Transverse colon (tissue), 4 donors: ENCODE measurements at regions not wholly inside any gene's neighbourhood (a gene's known extent, or its start where the extent isn't known, plus 50 kb on each side); places are given as distances from the start of the nearest gene placed in this dataset.

Experiments
- DNase-seq: peaks from one replicate; pipeline ENCODE4 v3.0.0-alpha.2; 2019
- H3K27ac ChIP-seq, 4 donors: fragments of 200-600 bp; sonication (generic); 2 replicates each; pipeline ENCODE4 v1.5.1; 2016 to 2018; ENCODE audit warnings: inconsistent platforms in 4 of 4
- H3K27me3 ChIP-seq: fragments of 200-600 bp; sonication (generic); 2 replicates; pipeline ENCODE4 v1.5.1; 2017; ENCODE audit warnings: inconsistent platforms
- H3K36me3 ChIP-seq, 4 donors: fragments of 200-600 bp; sonication (generic); 2 replicates each; pipeline ENCODE4 v1.5.1; 2017 to 2019; ENCODE audit warnings: inconsistent platforms in 4 of 4
- H3K4me1 ChIP-seq, 4 donors: fragments of 200-600 bp; sonication (generic); 2 replicates each; pipeline ENCODE4 v1.5.1; 2017 to 2020; ENCODE audit warnings: inconsistent platforms in 4 of 4
- H3K4me3 ChIP-seq, 4 donors: fragments of 200-600 bp; sonication (generic); 1 replicate in 1 of 4; 2 replicates in 3 of 4; pipeline versions ENCODE4 v1.5.1 to v1.6.1; 2017 to 2019; ENCODE audit warnings: inconsistent platforms in 4 of 4
- H3K9me3 ChIP-seq, 2 donors: fragments of 200-600 bp; sonication (generic); 2 replicates each; pipeline ENCODE4 v1.5.1; 2017 to 2019; ENCODE audit warnings: inconsistent platforms in 2 of 2
- EP300 ChIP-seq: sonication (generic); formaldehyde crosslinking; IDR thresholded peaks from one replicate; pipeline ENCODE4 v1.6.1; 2017; ENCODE audit warnings: antibody characterized with exemption, low read depth
- POLR2A ChIP-seq: fragments of 450-650 bp; IDR thresholded peaks from one replicate; pipeline ENCODE4 v1.6.1; 2016; ENCODE audit warnings: antibody characterized with exemption, mild to moderate bottlenecking, moderate library complexity
- POLR2AphosphoS5 ChIP-seq, 3 donors: sonication (generic); formaldehyde crosslinking; IDR thresholded peaks; one replicate each; pipeline ENCODE4 v1.6.1; 2016; ENCODE audit warnings: antibody characterized with exemption in 3 of 3
- WGBS, 2 donors: methylation state at CpG; one replicate each; pipeline ENCODE4 v1.1.5; 2018; ENCODE audit warnings: low coverage in 1 of 2; 5-methylcytosine and 5-hydroxymethylcytosine counted together
- in situ Hi-C, 4 donors: fragments of 200-750 bp; cut with MboI; loops; one replicate each; pipeline versions ENCODE4 v1.15.0 to v1.15.1; 2017; ENCODE audit warnings: low sequenced_read_pairs in 3 of 4, low pct_ligation_motif_present in 1 of 4, low pct_unique_long_range_greater_than_20kb in 1 of 4
- intact Hi-C: fragments of 100-400 bp; cut with DNase I; formaldehyde crosslinking; loops from one replicate; pipeline ENCODE4 v1.15.1; 2023; ENCODE audit warnings: low total_unique reads
- TF ChIP-seq, protein P1 (sequence below), 5 experiments: fragments of 200-600 bp in 3 of 5; fragments of 450-650 bp in 2 of 5; sonication (generic) in 3 of 5; IDR thresholded peaks; 1 replicate in 2 of 5; 2 replicates in 3 of 5; pipeline ENCODE4 v1.5.1; 2016 to 2017; ENCODE audit warnings: antibody characterized with exemption in 5 of 5, inconsistent platforms in 3 of 5, mild to moderate bottlenecking in 2 of 5, moderate library complexity in 1 of 5

DNA sequence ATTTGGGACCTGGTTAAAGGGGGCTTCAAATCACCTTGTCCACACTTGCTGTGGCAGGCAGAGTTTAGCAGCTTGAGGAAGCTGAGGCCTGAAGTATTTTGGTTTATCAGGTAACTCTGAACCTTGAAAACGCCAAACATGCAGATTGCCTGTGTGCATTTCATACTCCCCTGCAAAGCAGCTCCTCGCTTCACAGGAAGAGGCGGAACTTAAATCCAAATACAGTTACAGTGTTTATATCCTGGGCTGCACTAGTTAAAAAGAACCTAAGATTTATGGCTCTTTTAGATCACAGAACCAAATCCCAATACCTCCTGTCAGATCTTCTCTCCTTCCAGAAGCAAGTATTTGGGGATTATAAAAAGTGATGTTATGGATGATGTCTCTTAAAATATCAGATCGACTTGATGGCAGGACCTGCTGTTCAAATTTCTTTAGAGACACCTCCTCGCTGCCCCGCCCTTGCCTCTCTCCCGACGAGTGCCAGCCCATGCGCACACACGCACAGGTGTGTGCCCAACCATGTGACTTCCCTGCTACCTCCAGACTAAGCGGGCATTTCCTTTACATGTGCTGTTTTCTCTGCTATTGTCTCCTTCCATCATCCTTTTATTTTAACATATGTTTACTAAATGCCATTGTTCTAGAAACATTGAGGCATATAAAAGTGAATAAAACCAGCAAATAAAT is 224.6 kb upstream of the FOXQ1 start:
- Histone ChIP-seq H3K27me3 (no peaks in the 10 kb centered on the region), H3K4me1 (peaks cover 0 to 24% (median 3%) of the 10 kb centered on the region in 4 donors), H3K4me3 (no peak overlapping the region), H3K9me3 (no peaks in the 10 kb centered on the region), H3K36me3 (no peaks in the 10 kb centered on the region), H3K27ac (no peak overlapping the region)
- DNase-seq: peak; percentile 59
- WGBS, 2 donors: 25 to 41% methylated on average over 8 to 11 of the region's 11 CpGs
- intact Hi-C loops: no loop called here
- TF ChIP-seq, protein P1, sequence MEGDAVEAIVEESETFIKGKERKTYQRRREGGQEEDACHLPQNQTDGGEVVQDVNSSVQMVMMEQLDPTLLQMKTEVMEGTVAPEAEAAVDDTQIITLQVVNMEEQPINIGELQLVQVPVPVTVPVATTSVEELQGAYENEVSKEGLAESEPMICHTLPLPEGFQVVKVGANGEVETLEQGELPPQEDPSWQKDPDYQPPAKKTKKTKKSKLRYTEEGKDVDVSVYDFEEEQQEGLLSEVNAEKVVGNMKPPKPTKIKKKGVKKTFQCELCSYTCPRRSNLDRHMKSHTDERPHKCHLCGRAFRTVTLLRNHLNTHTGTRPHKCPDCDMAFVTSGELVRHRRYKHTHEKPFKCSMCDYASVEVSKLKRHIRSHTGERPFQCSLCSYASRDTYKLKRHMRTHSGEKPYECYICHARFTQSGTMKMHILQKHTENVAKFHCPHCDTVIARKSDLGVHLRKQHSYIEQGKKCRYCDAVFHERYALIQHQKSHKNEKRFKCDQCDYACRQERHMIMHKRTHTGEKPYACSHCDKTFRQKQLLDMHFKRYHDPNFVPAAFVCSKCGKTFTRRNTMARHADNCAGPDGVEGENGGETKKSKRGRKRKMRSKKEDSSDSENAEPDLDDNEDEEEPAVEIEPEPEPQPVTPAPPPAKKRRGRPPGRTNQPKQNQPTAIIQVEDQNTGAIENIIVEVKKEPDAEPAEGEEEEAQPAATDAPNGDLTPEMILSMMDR (IDR thresholded peaks at IDR 0.05): no peak
- no peak for TF ChIP-seq POLR2AphosphoS5 (IDR thresholded peaks at IDR 0.05)
- in situ Hi-C loops: no loop called here

DNA sequence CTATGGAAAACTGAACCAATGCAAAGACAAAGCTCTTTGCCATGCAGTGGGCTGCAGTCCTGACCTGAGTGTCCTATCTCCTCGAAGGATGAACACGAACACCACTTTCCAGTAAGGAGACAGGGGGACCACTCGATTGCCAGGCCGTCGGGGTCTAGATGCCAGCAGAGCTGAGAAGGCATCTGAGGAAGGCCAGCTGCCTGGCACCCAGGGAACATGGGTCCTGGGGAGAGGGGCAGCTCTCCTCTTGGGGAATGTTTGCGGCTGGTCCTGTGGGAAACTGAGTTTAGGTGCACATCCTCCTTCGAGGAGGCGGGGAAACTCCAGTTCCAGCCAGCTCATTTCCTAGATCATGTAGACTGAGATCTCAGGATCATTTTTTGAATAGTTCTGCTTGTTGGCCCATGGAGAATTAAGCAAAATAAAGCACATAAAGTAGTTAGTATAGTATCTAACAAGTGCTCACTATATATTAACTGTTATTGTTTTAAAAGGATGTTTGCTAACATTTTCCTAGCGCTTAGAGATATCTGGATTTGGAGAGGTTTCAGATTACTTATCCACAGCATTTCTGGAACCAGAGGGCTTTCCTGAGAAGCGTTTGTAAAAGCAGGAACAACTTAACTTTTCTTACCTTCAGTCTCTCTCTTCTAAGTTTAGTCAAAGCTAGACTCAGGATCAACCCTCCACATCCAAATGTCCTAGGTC is 225.3 kb upstream of the FOXQ1 start:
- Histone ChIP-seq H3K4me3 (no peak overlapping the region), H3K36me3 (no peaks in the 10 kb centered on the region), H3K27me3 (no peaks in the 10 kb centered on the region), H3K27ac (no peak overlapping the region), H3K9me3 (no peaks in the 10 kb centered on the region), H3K4me1 (peaks cover 0 to 23% (median 2%) of the 10 kb centered on the region in 4 donors)
- no peak for DNase-seq
- 81 to 83% methylated on average over 2 to 10 of the region's 10 CpGs for WGBS, 2 donors
- TF ChIP-seq POLR2AphosphoS5 (IDR thresholded peaks at IDR 0.05) (no peak), POLR2A (no peak), EP300 (no peak)
- TF ChIP-seq, protein P1 (IDR thresholded peaks at IDR 0.05): no peak
- in situ Hi-C loops (no loop called here), intact Hi-C loops (no loop called here)

DNA sequence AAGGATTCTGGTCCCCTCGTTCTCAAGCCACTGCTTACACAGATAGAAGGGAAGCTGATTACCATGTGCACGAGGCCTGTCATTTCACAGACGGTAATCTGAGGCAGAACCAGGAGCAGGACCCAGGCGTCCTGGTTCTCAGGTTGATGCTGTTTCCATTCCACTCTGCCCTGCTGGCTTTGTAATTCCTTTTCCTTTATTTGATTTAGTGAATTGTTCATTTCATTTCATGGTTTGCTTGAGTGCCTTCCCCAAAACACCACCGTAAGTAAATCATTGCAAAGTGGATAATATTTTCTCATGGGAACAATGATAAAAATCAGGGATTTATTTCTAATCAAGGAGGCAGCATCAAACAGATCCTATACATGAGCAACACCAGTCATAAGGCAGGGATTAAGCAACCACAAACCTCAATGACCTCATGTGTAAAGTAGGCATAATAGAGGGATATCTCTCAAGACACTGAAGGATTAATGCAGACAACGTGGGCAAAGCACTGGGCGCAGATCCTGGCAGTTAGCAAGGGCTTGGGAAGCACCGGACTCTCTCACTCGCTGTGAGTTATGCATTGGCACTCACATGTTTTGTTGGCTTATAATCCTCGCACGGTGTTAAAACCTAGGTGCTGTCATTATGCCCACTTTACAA is 229.5 kb upstream of the FOXQ1 start:
- H3K4me3 ChIP-seq: no peak overlapping the region
- H3K4me1 ChIP-seq: peaks cover 0 to 10% (median 0%) of the 10 kb centered on the region in 4 donors
- intact Hi-C loops: no loop called here
- no peak overlapping the region for H3K27ac ChIP-seq
- H3K9me3 ChIP-seq: no peaks in the 10 kb centered on the region
- no peak for TF ChIP-seq POLR2A
- TF ChIP-seq POLR2AphosphoS5 (IDR thresholded peaks at IDR 0.05): no peak
- TF ChIP-seq, protein P1 (IDR thresholded peaks at IDR 0.05): no peak
- TF ChIP-seq EP300: no peak
- in situ Hi-C loops: no loop called here
- no peaks in the 10 kb centered on the region for H3K36me3 ChIP-seq
- H3K27me3 ChIP-seq: no peaks in the 10 kb centered on the region
- DNase-seq: no peak
- 70 to 76% methylated on average over 6 to 11 of the region's 11 CpGs for WGBS, 2 donors

DNA sequence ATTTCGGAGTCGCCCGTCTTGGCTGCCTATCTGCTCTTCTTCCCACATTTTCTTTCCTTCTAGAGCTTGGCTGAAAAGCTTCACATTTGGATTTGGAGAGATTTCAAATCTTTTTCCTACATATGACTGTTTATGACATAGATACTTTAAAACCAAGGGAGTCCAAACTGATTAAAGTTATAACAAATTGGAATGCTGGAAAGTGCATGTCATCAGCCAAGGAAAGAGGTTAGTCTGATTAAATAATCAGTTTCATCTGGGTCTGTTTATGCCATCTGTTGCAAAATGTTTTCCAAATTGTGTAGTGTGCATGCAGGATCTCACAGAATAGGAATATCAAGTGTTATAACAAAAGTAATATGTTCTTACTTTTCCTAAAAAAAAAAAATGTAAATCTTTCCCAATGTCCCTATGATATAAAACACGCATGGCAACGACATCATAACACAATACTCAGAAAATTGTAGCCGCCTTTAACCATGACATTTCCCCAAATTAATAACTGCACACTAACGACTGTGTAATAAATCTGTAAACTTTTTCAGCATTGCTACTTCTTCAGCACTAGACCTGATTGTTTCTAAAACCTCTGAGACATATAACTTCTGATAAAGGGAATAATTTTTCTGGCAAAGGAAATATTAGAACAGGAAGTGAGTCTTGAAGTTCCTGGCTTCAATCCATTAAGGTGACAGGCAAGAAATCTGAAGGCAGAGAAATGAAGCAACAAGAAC is 230.2 kb upstream of the FOXQ1 start:
- intact Hi-C loops: no loop called here
- TF ChIP-seq, protein P1 (IDR thresholded peaks at IDR 0.05): no peak
- TF ChIP-seq EP300: no peak
- TF ChIP-seq POLR2A: no peak
- no peak for TF ChIP-seq POLR2AphosphoS5 (IDR thresholded peaks at IDR 0.05)
- in situ Hi-C loops: no loop called here
- H3K4me3 ChIP-seq: no peak overlapping the region
- no peaks in the 10 kb centered on the region for H3K36me3 ChIP-seq
- no peak overlapping the region for H3K27ac ChIP-seq
- H3K27me3 ChIP-seq: no peaks in the 10 kb centered on the region
- peaks cover 0 to 9% (median 0%) of the 10 kb centered on the region in 4 donors for H3K4me1 ChIP-seq
- no peak for DNase-seq
- 48 to 58% methylated on average over 7 of the region's 7 CpGs for WGBS, 2 donors
- no peaks in the 10 kb centered on the region for H3K9me3 ChIP-seq
